ENCODE measurements at regions not wholly inside any gene's neighbourhood (a gene's known extent, or its start where the extent isn't known, plus 50 kb on each side); places are given as distances from the start of the nearest gene placed in this dataset.

GRCh38 chr18:73059280-73059679 lies 191.5 kb upstream of the NETO1 start:
- TF ChIP-seq REST (IDR thresholded peaks at IDR 0.05) (no peak), EGR1 (IDR thresholded peaks at IDR 0.05; ENCODE audit: low read depth in 2 of 2) (no peak), MAX (IDR thresholded peaks at IDR 0.05) (no peak), SP1 (IDR thresholded peaks at IDR 0.05) (no peak), HNF4G (IDR thresholded peaks at IDR 0.05) (no peak)
- no peaks in the 10 kb centered on the region for H3K4me1 ChIP-seq (ENCODE audit: control insufficient read depth in 4 of 4, insufficient read depth in 4 of 4, low read length in 3 of 4)
- no peak overlapping the region for H3K9ac ChIP-seq (ENCODE audit: low read depth in 1 of 2, low read length in 2 of 2)
- H3K27me3 ChIP-seq (ENCODE audit: control insufficient read depth in 4 of 4, insufficient read depth in 4 of 4, low read length in 3 of 4) = no peaks in the 10 kb centered on the region
- no peaks in the 10 kb centered on the region for H3K9me3 ChIP-seq (ENCODE audit: control insufficient read depth in 4 of 4, low read length in 3 of 4)
- H3K4me3 ChIP-seq (ENCODE audit: low read depth in 1 of 3, low read length in 3 of 3) = no peak overlapping the region
- H3K36me3 ChIP-seq (ENCODE audit: control insufficient read depth in 4 of 4, insufficient read depth in 3 of 4, low read depth in 1 of 4, low read length in 3 of 4) = no peaks in the 10 kb centered on the region
- H3K27ac ChIP-seq (ENCODE audit: low read depth in 1 of 2, low read length in 2 of 2) = no peak overlapping the region
- DNase-seq (ENCODE audit: low spot score) = no peak
- 80% methylated on average over 2 of the region's 2 CpGs for WGBS

- no peak overlapping the region for H3K4me3 ChIP-seq (ENCODE audit: low read depth in 1 of 3, low read length in 3 of 3)
- H3K27me3 ChIP-seq (ENCODE audit: control insufficient read depth in 4 of 4, insufficient read depth in 4 of 4, low read length in 3 of 4) = peaks cover 0 to 3% (median 0%) of the 10 kb centered on the region in 4 donors
- no peak overlapping the region for H3K27ac ChIP-seq (ENCODE audit: low read depth in 1 of 2, low read length in 2 of 2)
- TF ChIP-seq REST (IDR thresholded peaks at IDR 0.05) = no peak
- TF ChIP-seq SP1 (IDR thresholded peaks at IDR 0.05) = no peak
- no peak for TF ChIP-seq FOXA2 (IDR thresholded peaks at IDR 0.05)
- no peak for TF ChIP-seq ATF3 (IDR thresholded peaks at IDR 0.05)
- H3K9ac ChIP-seq (ENCODE audit: low read depth in 1 of 2, low read length in 2 of 2) = no peak overlapping the region
- no peak for DNase-seq (ENCODE audit: low spot score)
- no peaks in the 10 kb centered on the region for H3K4me1 ChIP-seq (ENCODE audit: control insufficient read depth in 4 of 4, insufficient read depth in 4 of 4, low read length in 3 of 4)
- H3K9me3 ChIP-seq (ENCODE audit: control insufficient read depth in 4 of 4, low read length in 3 of 4) = peaks cover 0 to 4% (median 1%) of the 10 kb centered on the region in 4 donors
- no peaks in the 10 kb centered on the region for H3K36me3 ChIP-seq (ENCODE audit: control insufficient read depth in 4 of 4, insufficient read depth in 3 of 4, low read depth in 1 of 4, low read length in 3 of 4)
These were observed 179.9 kb upstream of the NETO1 start for GRCh38 chr18:73047688-73048087.

GRCh38 chr18:73045037-73045436 lies 177.2 kb upstream of the NETO1 start:
- 71% methylated on average over 5 of the region's 5 CpGs for WGBS
- DNase-seq (ENCODE audit: low spot score) = no peak
- H3K4me3 ChIP-seq (ENCODE audit: low read depth in 1 of 3, low read length in 3 of 3) = no peak overlapping the region
- no peak overlapping the region for H3K9ac ChIP-seq (ENCODE audit: low read depth in 1 of 2, low read length in 2 of 2)
- H3K27ac ChIP-seq (ENCODE audit: low read depth in 1 of 2, low read length in 2 of 2) = no peak overlapping the region
- H3K36me3 ChIP-seq (ENCODE audit: control insufficient read depth in 4 of 4, insufficient read depth in 3 of 4, low read depth in 1 of 4, low read length in 3 of 4) = no peaks in the 10 kb centered on the region
- H3K4me1 ChIP-seq (ENCODE audit: control insufficient read depth in 4 of 4, insufficient read depth in 4 of 4, low read length in 3 of 4) = no peaks in the 10 kb centered on the region
- no peak for TF ChIP-seq HNF4G (IDR thresholded peaks at IDR 0.05)
- peaks cover 0 to 4% (median 1%) of the 10 kb centered on the region in 4 donors for H3K9me3 ChIP-seq (ENCODE audit: control insufficient read depth in 4 of 4, low read length in 3 of 4)
- H3K27me3 ChIP-seq (ENCODE audit: control insufficient read depth in 4 of 4, insufficient read depth in 4 of 4, low read length in 3 of 4) = peaks cover 0 to 3% (median 0%) of the 10 kb centered on the region in 4 donors

Measured in liver (tissue), 7 donors.